ENCODE measurements at regions not wholly inside any gene's neighbourhood (a gene's known extent, or its start where the extent isn't known, plus 50 kb on each side); places are given as distances from the start of the nearest gene placed in this dataset.

- TF ChIP-seq POLR2A (IDR thresholded peaks at IDR 0.05) (no peak), POLR2AphosphoS5 (IDR thresholded peaks at IDR 0.05) (no peak), CTCF (IDR thresholded peaks at IDR 0.05) (no peak)
These were observed 202.3 kb upstream of the IGF1 start for GRCh38 chr12:102682366-102683289.
